Ascending aorta (tissue), 2 donors: ENCODE measurements at regions not wholly inside any gene's neighbourhood (a gene's known extent, or its start where the extent isn't known, plus 50 kb on each side); places are given as distances from the start of the nearest gene placed in this dataset.
A peak's percentile ranks its signal among the peaks of the same experiment; 100 is the strongest.
"Not testable (repeated sequence)": the region's sequence is repeated elsewhere in the genome, so short reads cannot be mapped to it uniquely, and the experiment has no call there.

ENCODE experiments used
- DNase-seq, 2 donors: peaks; one replicate each; pipeline ENCODE4 v3.0.0-alpha.2; 2019; ENCODE audit warnings: low spot score in 2 of 2
- H3K27ac ChIP-seq, 2 donors: fragments of 200-600 bp; sonication (generic); one replicate each; pipeline ENCODE4 v1.5.1; 2016 to 2017; ENCODE audit warnings: mild to moderate bottlenecking in 1 of 2
- H3K27me3 ChIP-seq: fragments of 200-600 bp; sonication (generic); one replicate; pipeline ENCODE4 v1.5.1; 2017
- H3K36me3 ChIP-seq, 2 donors: fragments of 200-600 bp; sonication (generic); one replicate each; pipeline ENCODE4 v1.5.1; 2016
- H3K4me1 ChIP-seq, 2 donors: fragments of 200-600 bp; sonication (generic); one replicate each; pipeline ENCODE4 v1.5.1; 2016 to 2017; ENCODE audit warnings: mild to moderate bottlenecking in 1 of 2
- H3K4me3 ChIP-seq, 2 donors: fragments of 200-600 bp; sonication (generic); one replicate each; pipeline ENCODE4 v1.5.1; 2016 to 2017; ENCODE audit warnings: mild to moderate bottlenecking in 1 of 2
- H3K9me3 ChIP-seq, 2 donors: fragments of 200-600 bp; sonication (generic); one replicate each; pipeline ENCODE4 v1.5.1; 2016
- intact Hi-C: fragments of 100-400 bp; cut with DNase I; formaldehyde crosslinking; loops from one replicate; pipeline ENCODE4 v1.15.1; 2023
- TF ChIP-seq, protein P1 (sequence below), 3 experiments: fragments of 200-600 bp in 2 of 3; fragments of 450-650 bp in 1 of 3; sonication (generic) in 2 of 3; IDR thresholded peaks; one replicate each; pipeline ENCODE4 v1.5.1; 2016 to 2019; ENCODE audit warnings: antibody characterized with exemption in 3 of 3, mild to moderate bottlenecking in 1 of 3, moderate library complexity in 1 of 3

DNA sequence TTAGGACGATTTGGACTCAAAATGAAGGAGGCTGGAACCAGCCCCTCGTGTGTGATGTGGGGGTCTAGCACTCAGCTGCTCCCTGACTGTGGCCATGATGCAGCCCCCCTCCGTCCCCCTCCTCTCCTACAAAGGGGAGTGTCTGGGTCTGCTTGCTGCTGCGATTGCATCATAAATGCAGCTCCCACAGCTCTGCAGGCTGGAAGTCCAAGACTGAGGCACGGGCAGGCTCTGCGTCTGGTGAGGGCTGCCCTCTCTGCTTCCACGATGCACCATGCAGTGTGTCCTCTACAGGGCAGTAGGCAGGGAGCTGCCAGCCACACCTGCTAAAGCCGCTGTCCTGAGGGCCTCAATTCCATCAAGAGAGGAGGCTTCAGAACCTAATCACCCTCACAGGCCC, 432.1 kb downstream of the BRD1 start:
- intact Hi-C loops = no loop called here
- Histone ChIP-seq H3K4me1 (no peaks in the 10 kb centered on the region), H3K4me3 (no peak overlapping the region), H3K27ac (no peak overlapping the region), H3K27me3 (no peaks in the 10 kb centered on the region), H3K9me3 (peaks cover 0 to 4% of the 10 kb centered on the region in 2 donors), H3K36me3 (no peaks in the 10 kb centered on the region)
- DNase-seq = peak in 1 of 2 donors; percentile 40
- TF ChIP-seq, protein P1, sequence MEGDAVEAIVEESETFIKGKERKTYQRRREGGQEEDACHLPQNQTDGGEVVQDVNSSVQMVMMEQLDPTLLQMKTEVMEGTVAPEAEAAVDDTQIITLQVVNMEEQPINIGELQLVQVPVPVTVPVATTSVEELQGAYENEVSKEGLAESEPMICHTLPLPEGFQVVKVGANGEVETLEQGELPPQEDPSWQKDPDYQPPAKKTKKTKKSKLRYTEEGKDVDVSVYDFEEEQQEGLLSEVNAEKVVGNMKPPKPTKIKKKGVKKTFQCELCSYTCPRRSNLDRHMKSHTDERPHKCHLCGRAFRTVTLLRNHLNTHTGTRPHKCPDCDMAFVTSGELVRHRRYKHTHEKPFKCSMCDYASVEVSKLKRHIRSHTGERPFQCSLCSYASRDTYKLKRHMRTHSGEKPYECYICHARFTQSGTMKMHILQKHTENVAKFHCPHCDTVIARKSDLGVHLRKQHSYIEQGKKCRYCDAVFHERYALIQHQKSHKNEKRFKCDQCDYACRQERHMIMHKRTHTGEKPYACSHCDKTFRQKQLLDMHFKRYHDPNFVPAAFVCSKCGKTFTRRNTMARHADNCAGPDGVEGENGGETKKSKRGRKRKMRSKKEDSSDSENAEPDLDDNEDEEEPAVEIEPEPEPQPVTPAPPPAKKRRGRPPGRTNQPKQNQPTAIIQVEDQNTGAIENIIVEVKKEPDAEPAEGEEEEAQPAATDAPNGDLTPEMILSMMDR (IDR thresholded peaks at IDR 0.05) = no peak

DNA sequence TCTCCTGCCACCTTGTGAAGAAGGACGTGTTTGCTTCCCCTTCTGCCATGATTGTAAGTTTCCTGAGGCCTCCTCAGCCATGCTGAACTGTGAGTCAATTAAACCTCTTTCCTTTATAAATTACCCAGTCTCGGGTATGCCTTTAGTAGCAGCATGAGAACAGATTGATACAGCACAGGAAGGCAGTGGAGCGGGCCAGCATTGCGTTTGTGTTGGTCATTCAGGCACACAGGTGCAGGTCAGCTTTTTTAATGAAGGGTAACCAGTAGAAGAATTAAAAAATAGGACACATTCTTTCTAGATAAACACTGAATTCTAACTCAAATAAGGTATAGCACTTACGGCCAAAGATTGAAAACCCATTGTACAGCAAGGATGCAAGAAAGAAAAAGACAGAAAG, 432.6 kb downstream of the BRD1 start:
- H3K9me3 ChIP-seq, H3K4me1 ChIP-seq, H3K27me3 ChIP-seq, intact Hi-C loops, H3K4me3 ChIP-seq, DNase-seq, H3K27ac ChIP-seq, H3K36me3 ChIP-seq: not testable (repeated sequence)

DNA sequence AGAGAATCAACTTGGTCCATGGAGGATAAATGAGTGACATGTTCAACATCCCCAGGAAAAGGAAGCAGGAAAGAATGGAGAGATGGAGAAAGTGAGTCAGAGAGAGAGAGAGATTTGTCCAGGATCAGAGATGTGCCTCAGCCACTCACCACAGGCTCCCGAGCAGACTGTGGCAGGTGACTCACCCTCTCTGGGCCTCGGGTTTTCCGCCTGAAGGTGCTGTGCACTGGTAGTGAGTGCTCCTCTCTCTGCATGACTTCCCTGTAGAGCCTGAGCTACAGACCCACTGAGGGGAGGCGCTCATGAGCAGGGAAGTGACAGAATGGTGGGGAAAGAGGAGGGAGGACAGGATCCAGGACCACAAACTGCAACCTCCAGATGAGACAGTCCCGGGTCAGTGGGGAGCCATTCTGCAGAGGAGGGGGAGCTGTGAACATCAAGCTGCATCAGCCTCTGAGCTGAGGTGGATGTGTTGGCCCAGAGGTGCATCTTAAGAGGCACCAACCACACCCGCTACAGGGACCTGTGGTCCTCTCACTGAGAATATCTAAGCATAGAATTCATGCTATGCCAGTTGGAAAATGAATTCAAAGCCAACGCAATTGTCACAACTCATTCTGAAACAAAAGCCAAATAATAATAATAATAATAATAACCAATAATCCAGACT, 433.4 kb downstream of the BRD1 start:
- TF ChIP-seq, protein P1 (IDR thresholded peaks at IDR 0.05) = no peak
- no peaks in the 10 kb centered on the region for H3K27me3 ChIP-seq
- DNase-seq = peak in 1 of 2 donors; percentile 41
- no peak overlapping the region for H3K27ac ChIP-seq
- peaks cover 0 to 4% of the 10 kb centered on the region in 2 donors for H3K9me3 ChIP-seq
- H3K36me3 ChIP-seq = no peaks in the 10 kb centered on the region
- intact Hi-C loops = no loop called here
- no peaks in the 10 kb centered on the region for H3K4me1 ChIP-seq
- no peak overlapping the region for H3K4me3 ChIP-seq

DNA sequence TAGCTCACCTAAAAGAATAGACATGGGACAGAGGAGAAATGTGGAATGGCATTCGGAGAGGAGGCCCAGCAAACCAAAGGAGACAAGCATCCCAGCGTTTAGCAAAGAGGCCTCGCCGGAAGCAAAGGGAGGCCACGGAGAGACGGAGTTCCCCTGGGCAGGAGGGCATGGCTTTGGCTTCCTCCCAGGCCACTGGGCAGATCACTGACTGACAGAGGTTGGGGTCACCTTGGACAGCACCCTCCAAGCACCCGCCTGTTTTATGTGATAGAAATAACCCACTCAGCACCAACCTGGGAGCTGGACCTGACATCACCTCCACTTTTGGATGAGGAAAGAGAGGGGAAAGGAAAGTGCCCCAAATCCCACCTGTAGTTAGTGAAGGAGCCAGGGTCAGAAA, 434.1 kb downstream of the BRD1 start:
- TF ChIP-seq, protein P1 (IDR thresholded peaks at IDR 0.05) = no peak
- Histone ChIP-seq H3K4me3 (no peak overlapping the region), H3K4me1 (no peaks in the 10 kb centered on the region), H3K27me3 (no peaks in the 10 kb centered on the region), H3K27ac (no peak overlapping the region), H3K36me3 (no peaks in the 10 kb centered on the region), H3K9me3 (peaks cover 0 to 4% of the 10 kb centered on the region in 2 donors)
- intact Hi-C loops = no loop called here
- peak in 1 of 2 donors; percentile 44 for DNase-seq

DNA sequence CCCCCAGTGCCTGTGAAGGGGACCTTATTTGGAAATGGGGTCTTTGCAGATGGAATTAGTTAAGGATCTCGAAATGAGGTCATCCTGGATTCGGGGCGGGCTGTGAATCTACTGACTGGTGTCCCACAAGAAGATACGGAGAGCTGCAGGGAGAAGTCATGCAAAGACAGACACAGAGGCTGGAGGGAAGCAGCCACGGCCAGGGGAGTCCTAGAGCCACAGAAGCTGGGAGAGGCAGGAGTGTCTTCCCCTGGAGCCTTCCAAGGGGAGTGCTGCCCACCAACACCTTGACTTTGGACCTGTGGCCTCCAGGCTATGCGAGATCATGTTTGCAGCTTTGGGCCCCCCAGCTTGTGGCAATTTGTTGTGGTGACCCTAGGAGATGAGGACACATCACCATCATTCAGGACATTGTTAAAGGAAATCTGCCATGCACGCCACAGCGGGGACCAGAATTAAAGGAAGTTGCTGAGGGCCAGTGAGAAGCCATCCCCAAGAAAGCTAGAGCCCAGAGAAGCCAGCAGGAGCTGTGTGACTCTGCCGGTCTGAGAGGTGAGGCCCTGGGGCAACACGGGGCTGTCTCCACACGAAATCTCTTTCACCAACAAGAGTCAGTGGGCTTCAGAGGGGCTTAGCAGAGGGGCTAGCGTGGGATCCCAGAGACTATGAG, 434.7 kb downstream of the BRD1 start:
- H3K27me3 ChIP-seq = no peaks in the 10 kb centered on the region
- peak in 1 of 2 donors; percentile 35 for DNase-seq
- peaks cover 0 to 4% of the 10 kb centered on the region in 2 donors for H3K9me3 ChIP-seq
- TF ChIP-seq, protein P1 (IDR thresholded peaks at IDR 0.05) = no peak
- no peaks in the 10 kb centered on the region for H3K36me3 ChIP-seq
- intact Hi-C loops = no loop called here
- no peaks in the 10 kb centered on the region for H3K4me1 ChIP-seq
- no peak overlapping the region for H3K4me3 ChIP-seq
- no peak overlapping the region for H3K27ac ChIP-seq

DNA sequence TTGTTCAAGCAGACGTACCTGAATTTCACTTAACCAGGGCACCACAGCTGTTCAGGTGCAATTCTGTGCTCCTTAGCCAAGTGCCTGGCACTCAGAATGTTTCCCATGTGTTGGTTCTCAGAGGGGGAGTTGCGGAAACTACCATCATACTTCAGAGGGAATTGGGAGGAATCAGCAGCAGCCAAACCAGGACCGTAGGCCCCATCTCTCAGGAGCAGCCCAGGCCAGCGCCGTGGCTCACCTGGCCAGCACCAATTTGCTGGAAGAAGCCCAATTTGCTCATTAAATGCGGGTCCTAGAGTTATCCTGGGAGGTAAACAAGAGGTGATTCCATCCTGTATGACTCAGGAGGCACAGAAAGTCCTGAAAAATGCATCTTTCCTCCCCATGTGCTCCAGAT, 435.4 kb downstream of the BRD1 start:
- peak in 1 of 2 donors; percentile 18 for DNase-seq
- no peak overlapping the region for H3K4me3 ChIP-seq
- H3K9me3 ChIP-seq = peaks cover 0 to 4% of the 10 kb centered on the region in 2 donors
- H3K36me3 ChIP-seq = no peaks in the 10 kb centered on the region
- intact Hi-C loops = no loop called here
- H3K27me3 ChIP-seq = no peaks in the 10 kb centered on the region
- H3K4me1 ChIP-seq = no peaks in the 10 kb centered on the region
- TF ChIP-seq, protein P1 (IDR thresholded peaks at IDR 0.05) = no peak
- H3K27ac ChIP-seq = no peak overlapping the region
